Breast epithelium (tissue), 3 donors: ENCODE measurements at regions not wholly inside any gene's neighbourhood (a gene's known extent, or its start where the extent isn't known, plus 50 kb on each side); places are given as distances from the start of the nearest gene placed in this dataset.

Experiments
- POLR2A ChIP-seq: fragments of 450-650 bp; IDR thresholded peaks from one replicate; pipeline ENCODE4 v1.6.1; 2016; ENCODE audit warnings: antibody characterized with exemption, mild to moderate bottlenecking, moderate library complexity
- POLR2AphosphoS5 ChIP-seq, 3 donors: sonication (generic); formaldehyde crosslinking; IDR thresholded peaks; one replicate each; pipeline ENCODE4 v1.6.1; 2017; ENCODE audit warnings: antibody characterized with exemption in 3 of 3
- TF ChIP-seq, protein P1 (sequence below), 3 donors: fragments of 450-650 bp; IDR thresholded peaks; one replicate each; pipeline ENCODE4 v1.5.1; 2016 to 2017; ENCODE audit warnings: antibody characterized with exemption in 3 of 3, mild to moderate bottlenecking in 3 of 3, moderate library complexity in 3 of 3

GRCh38 chr2:56040834-56041233 lies 117.3 kb upstream of the EFEMP1 start:
- TF ChIP-seq POLR2AphosphoS5 (IDR thresholded peaks at IDR 0.05): no peak
- TF ChIP-seq, protein P1, sequence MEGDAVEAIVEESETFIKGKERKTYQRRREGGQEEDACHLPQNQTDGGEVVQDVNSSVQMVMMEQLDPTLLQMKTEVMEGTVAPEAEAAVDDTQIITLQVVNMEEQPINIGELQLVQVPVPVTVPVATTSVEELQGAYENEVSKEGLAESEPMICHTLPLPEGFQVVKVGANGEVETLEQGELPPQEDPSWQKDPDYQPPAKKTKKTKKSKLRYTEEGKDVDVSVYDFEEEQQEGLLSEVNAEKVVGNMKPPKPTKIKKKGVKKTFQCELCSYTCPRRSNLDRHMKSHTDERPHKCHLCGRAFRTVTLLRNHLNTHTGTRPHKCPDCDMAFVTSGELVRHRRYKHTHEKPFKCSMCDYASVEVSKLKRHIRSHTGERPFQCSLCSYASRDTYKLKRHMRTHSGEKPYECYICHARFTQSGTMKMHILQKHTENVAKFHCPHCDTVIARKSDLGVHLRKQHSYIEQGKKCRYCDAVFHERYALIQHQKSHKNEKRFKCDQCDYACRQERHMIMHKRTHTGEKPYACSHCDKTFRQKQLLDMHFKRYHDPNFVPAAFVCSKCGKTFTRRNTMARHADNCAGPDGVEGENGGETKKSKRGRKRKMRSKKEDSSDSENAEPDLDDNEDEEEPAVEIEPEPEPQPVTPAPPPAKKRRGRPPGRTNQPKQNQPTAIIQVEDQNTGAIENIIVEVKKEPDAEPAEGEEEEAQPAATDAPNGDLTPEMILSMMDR (IDR thresholded peaks at IDR 0.05): no peak
- TF ChIP-seq POLR2A: no peak
